Heart right ventricle (tissue), 16 donors: ENCODE measurements at regions not wholly inside any gene's neighbourhood (a gene's known extent, or its start where the extent isn't known, plus 50 kb on each side); places are given as distances from the start of the nearest gene placed in this dataset.
"Not testable (repeated sequence)": the region's sequence is repeated elsewhere in the genome, so short reads cannot be mapped to it uniquely, and the experiment has no call there.

ENCODE experiments used
- ATAC-seq, 8 donors: fragments of 200-7000 bp; cut with Tn5 transposase; one replicate each; pipeline ENCODE4 v1.9.1; 2020; ENCODE audit warnings: mild to moderate bottlenecking in 8 of 8, moderate library complexity in 8 of 8, moderate number of reproducible peaks in 1 of 8
- DNase-seq, 2 donors: peaks; one replicate each; pipeline ENCODE4 v3.0.0-alpha.2; 2020
- H3K27ac ChIP-seq, 10 donors: fragments of 200-600 bp; sonication (generic) in 2 of 10; one replicate each; pipeline versions ENCODE4 v1.5.0 to v1.8.0; 2020 to 2022; ENCODE audit warnings: mild to moderate bottlenecking in 3 of 10
- H3K27me3 ChIP-seq, 7 donors: fragments of 200-600 bp; one replicate each; pipeline ENCODE4 v1.8.0; 2021 to 2022; ENCODE audit warnings: mild to moderate bottlenecking in 2 of 7
- H3K36me3 ChIP-seq, 9 donors: fragments of 200-600 bp; sonication (generic) in 1 of 9; one replicate each; pipeline versions ENCODE4 v1.5.0 to v1.8.0; 2020 to 2022; ENCODE audit warnings: mild to moderate bottlenecking in 2 of 9
- H3K4me1 ChIP-seq, 9 donors: fragments of 200-600 bp; sonication (generic) in 1 of 9; one replicate each; pipeline versions ENCODE4 v1.5.0 to v1.8.0; 2020 to 2022; ENCODE audit warnings: mild to moderate bottlenecking in 4 of 9
- H3K4me3 ChIP-seq, 10 donors: fragments of 200-600 bp; sonication (generic) in 2 of 10; one replicate each; pipeline versions ENCODE4 v1.5.0 to v1.8.0; 2020 to 2022; ENCODE audit warnings: mild to moderate bottlenecking in 7 of 10, moderate library complexity in 2 of 10
- H3K9me3 ChIP-seq, 11 donors: fragments of 200-600 bp in 10 of 11; sonication (generic) in 2 of 11; one replicate each; pipeline versions ENCODE4 v1.5.0 to v1.8.0; 2013 to 2022; ENCODE audit warnings: mild to moderate bottlenecking in 2 of 11, control low read depth in 1 of 11, moderate library complexity in 1 of 11
- WGBS, 2 donors: extraction: QIAGEN DNeasy Blood & Tissue Kit; methylation state at CpG; one replicate each; pipeline ENCODE4 v1.1.7; 2013; ENCODE audit warnings: inconsistent platforms in 1 of 2; 5-methylcytosine and 5-hydroxymethylcytosine counted together
- intact Hi-C, 10 donors: fragments of 100-400 bp; cut with DNase I; formaldehyde crosslinking; loops; one replicate each; pipeline versions ENCODE4 v1.11.1 to v1.14.2; 2022
- TF ChIP-seq, protein P1 (sequence below), 9 donors: fragments of 200-600 bp; sonication (generic) in 2 of 9; IDR thresholded peaks; one replicate each; pipeline versions ENCODE4 v1.5.0 to v1.8.0; 2021 to 2022; ENCODE audit warnings: antibody characterized with exemption in 9 of 9, mild to moderate bottlenecking in 5 of 9, moderate library complexity in 1 of 9
- donor health status: Arrhythmogenic right ventricular cardiomyopathy.
- donor health status: ischemic (EF 13 %, LVEDD 7.1; RV severe dilation, severe dysfunction).
- donor health status: healthy with polysubstance abuse.
- donor health status: DM: no; HTN: yes; CAD: no.
- donor health status: DM: no; HTN: no; CAD: no.
- donor health status: ischemic (EF 25% LVEDD 6.9; RV normal size, moderate dysfunction).
- donor health status: ischemic (EF 25% LVEDD 5.7; RV mildly dilated, moderate dysfunction).
- donor health status: healthy.
- donor health status: DM: yes; HTN: yes; CAD: no.
- donor health status: Ischemic cardiomyopathy.
- donor health status: ischemic (EF 35%, LVEDD 5.7; RV mildly dilated, moderate dysfunction).
- donor health status: nonischemic (EF 11% LVEDD 7.7; RV severe dilation, severe dysfunction).
- donor health status: DM: yes; HTN: yes; CAD: no.
- donor health status: PGD.
- donor health status: ischemic (EF 29% LVEDD 5.4; RV normal size, mild dysfunction).
- donor health status: nonischemic (EF 23%, LVEDD 6.1; RV moderate dilation, normal function).

- peaks cover 0 to 32% (median 28%) of the 10 kb centered on the region in 7 donors for H3K27me3 ChIP-seq
- no peak overlapping the region for H3K4me3 ChIP-seq
- no peak for ATAC-seq
- no peak for DNase-seq
- WGBS, 2 donors, result 87 to 91% methylated on average over 2 of the region's 2 CpGs
- no peak overlapping the region for H3K27ac ChIP-seq
- peaks cover 0 to 3% (median 0%) of the 10 kb centered on the region in 9 donors for H3K4me1 ChIP-seq
- peaks cover 0 to 11% (median 0%) of the 10 kb centered on the region in 11 donors for H3K9me3 ChIP-seq
- TF ChIP-seq, protein P1, sequence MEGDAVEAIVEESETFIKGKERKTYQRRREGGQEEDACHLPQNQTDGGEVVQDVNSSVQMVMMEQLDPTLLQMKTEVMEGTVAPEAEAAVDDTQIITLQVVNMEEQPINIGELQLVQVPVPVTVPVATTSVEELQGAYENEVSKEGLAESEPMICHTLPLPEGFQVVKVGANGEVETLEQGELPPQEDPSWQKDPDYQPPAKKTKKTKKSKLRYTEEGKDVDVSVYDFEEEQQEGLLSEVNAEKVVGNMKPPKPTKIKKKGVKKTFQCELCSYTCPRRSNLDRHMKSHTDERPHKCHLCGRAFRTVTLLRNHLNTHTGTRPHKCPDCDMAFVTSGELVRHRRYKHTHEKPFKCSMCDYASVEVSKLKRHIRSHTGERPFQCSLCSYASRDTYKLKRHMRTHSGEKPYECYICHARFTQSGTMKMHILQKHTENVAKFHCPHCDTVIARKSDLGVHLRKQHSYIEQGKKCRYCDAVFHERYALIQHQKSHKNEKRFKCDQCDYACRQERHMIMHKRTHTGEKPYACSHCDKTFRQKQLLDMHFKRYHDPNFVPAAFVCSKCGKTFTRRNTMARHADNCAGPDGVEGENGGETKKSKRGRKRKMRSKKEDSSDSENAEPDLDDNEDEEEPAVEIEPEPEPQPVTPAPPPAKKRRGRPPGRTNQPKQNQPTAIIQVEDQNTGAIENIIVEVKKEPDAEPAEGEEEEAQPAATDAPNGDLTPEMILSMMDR (IDR thresholded peaks at IDR 0.05), result no peak
- H3K36me3 ChIP-seq, result no peaks in the 10 kb centered on the region
- intact Hi-C loops, result no loop called here
These were observed 127.1 kb downstream of the ANKRD30BL start for GRCh38 chr2:132034646-132035045.

DNA sequence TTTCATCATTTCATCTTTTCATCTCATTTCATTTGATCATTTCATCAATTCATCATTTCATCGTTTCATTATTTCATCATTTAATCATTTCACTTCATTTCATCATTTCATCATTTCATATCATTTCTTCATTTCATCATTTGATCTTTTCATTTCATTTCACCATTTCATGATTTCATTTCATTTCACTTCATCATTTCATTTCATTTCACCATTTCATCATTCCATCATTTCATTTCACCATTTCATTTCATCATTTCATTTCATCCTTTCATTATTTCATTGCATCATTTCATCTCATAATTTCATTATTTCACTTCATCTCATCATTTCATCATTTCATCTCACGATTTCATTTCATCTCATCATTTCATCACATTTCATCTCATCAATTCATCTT, 127.8 kb downstream of the ANKRD30BL start:
- Histone ChIP-seq H3K9me3 (peaks cover 0 to 11% (median 0%) of the 10 kb centered on the region in 11 donors), H3K4me3 (no peak overlapping the region), H3K4me1 (peaks cover 0 to 3% (median 0%) of the 10 kb centered on the region in 9 donors), H3K27me3 (peaks cover 0 to 25% (median 22%) of the 10 kb centered on the region in 7 donors), H3K36me3 (no peaks in the 10 kb centered on the region), H3K27ac (no peak overlapping the region)
- intact Hi-C loops, result no loop called here
- ATAC-seq (no peak), DNase-seq (no peak)
- TF ChIP-seq, protein P1 (IDR thresholded peaks at IDR 0.05), result no peak
- WGBS, 2 donors, result 81 to 82% methylated on average over 2 of the region's 2 CpGs

- Histone ChIP-seq H3K9me3 (peaks cover 0 to 11% (median 0%) of the 10 kb centered on the region in 11 donors), H3K36me3 (no peaks in the 10 kb centered on the region), H3K4me1 (no peaks in the 10 kb centered on the region), H3K27me3 (peaks cover 0 to 19% (median 16%) of the 10 kb centered on the region in 7 donors), H3K4me3 (no peak overlapping the region), H3K27ac (no peak overlapping the region)
- TF ChIP-seq, protein P1 (IDR thresholded peaks at IDR 0.05), result no peak
- DNase-seq, result no peak
- intact Hi-C loops, result no loop called here
- no peak for ATAC-seq
- WGBS, 2 donors, result 85 to 95% methylated on average over 2 of the region's 2 CpGs
These were observed 128.4 kb downstream of the ANKRD30BL start for GRCh38 chr2:132033365-132033764.

GRCh38 chr2:132012046-132012445, 149.7 kb downstream of the ANKRD30BL start:
- peaks cover 0 to 38% (median 24%) of the 10 kb centered on the region in 7 donors for H3K27me3 ChIP-seq
- H3K36me3 ChIP-seq, ATAC-seq, DNase-seq, H3K9me3 ChIP-seq, intact Hi-C loops, H3K4me3 ChIP-seq, H3K4me1 ChIP-seq, H3K27ac ChIP-seq: not testable (repeated sequence)
- 77 to 84% methylated on average over 1 of the region's 1 CpG for WGBS, 2 donors

DNA sequence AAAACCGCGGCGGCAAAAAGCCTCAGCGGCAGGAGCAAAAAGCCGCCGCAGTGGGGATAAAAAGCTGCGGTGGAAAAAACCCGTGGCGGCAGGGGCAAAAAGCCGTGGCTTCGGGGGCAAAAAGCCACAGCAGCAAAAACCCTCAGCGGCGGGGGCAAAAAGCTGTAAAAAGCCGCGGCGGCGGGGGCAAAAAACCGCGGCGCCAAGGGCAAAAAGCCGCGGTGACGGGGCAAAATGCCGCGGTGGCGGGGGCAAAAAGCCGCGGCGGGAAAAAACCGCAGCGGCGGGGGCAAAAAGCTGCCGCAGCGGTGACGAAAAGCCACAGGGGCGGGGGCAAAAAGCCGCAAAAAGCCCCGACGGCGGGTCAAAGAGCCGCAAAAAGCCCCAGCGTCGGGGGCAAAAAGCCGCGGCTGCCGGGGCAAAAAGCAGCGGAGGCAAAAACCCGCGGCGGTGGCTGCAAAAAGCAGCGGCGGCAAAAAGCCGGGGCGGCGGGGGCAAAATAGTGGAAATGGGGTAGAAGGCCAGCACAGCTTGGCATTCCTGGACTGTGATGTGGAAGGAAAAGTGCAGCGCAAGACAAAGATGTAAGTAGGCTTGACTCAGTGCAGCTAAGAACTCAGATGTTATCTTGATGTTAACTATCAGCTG, 151.8 kb downstream of the ANKRD30BL start:
- Histone ChIP-seq H3K36me3 (no peaks in the 10 kb centered on the region), H3K9me3 (peaks cover 0 to 4% (median 0%) of the 10 kb centered on the region in 11 donors), H3K4me1 (peaks cover 0 to 7% (median 0%) of the 10 kb centered on the region in 9 donors), H3K27ac (no peak overlapping the region), H3K4me3 (peak overlapping the region in 9 of 10 donors; percentile 14 to 46 (median 32)), H3K27me3 (peaks cover 0 to 38% (median 24%) of the 10 kb centered on the region in 7 donors)
- intact Hi-C loops, result no loop called here
- TF ChIP-seq, protein P1 (IDR thresholded peaks at IDR 0.05), result no peak
- ATAC-seq, result no peak
- no peak for DNase-seq
- WGBS, 2 donors, result 3 to 4% methylated on average over 54 to 55 of the region's 56 CpGs
